ENCODE measurements at regions not wholly inside any gene's neighbourhood (a gene's known extent, or its start where the extent isn't known, plus 50 kb on each side); places are given as distances from the start of the nearest gene placed in this dataset.

DNA sequence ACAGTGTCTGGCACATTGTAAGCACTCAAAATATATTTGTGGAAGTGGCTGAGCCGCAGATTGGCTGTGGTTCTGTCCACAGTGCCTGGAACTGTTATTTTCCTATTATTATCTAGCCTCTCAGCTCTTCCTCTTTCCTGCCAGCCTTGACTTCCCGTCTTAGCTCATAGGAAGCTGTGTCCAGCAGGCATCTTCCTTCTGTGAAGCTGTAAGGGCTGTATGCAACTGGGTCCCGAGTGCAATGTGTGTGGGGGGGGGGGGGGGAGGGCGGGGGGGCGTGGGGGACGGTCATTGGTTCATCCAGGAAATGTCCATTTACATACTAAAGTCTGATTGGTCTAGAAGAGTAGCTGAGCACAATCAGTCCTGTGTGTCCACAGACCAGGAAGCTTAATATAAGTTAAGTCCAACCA lies 210.7 kb downstream of the PDGFRA start:
- TF ChIP-seq CTCF (IDR thresholded peaks at IDR 0.05): no peak
- no peak for TF ChIP-seq POLR2A (IDR thresholded peaks at IDR 0.05)
- Histone ChIP-seq H3K4me1 (no peaks in the 10 kb centered on the region), H3K36me3 (no peaks in the 10 kb centered on the region), H3K4me3 (no peak overlapping the region), H3K27ac (no peak overlapping the region), H3K27me3 (no peaks in the 10 kb centered on the region), H3K9me3 (no peaks in the 10 kb centered on the region)
- intact Hi-C loops (cut with DNase I; ENCODE audit: low total_unique reads): no loop called here
- DNase-seq: peak; percentile 15 to 21

GRCh38 chr4:54440394-54441136 lies 211.5 kb downstream of the PDGFRA start:
- DNase-seq: no peak
- Histone ChIP-seq H3K4me3 (peak overlapping the region in 1 of 2 donors; percentile 2), H3K36me3 (no peaks in the 10 kb centered on the region), H3K9me3 (no peaks in the 10 kb centered on the region), H3K27me3 (no peaks in the 10 kb centered on the region), H3K27ac (peak overlapping the region in 1 of 2 donors; percentile 22), H3K4me1 (no peaks in the 10 kb centered on the region)
- TF ChIP-seq POLR2A (IDR thresholded peaks at IDR 0.05): no peak
- TF ChIP-seq CTCF (IDR thresholded peaks at IDR 0.05): peak; percentile 33 to 54 (median 40)
- intact Hi-C loops (cut with DNase I; ENCODE audit: low total_unique reads): no loop called here

GRCh38 chr4:54445866-54446265 lies 211.9 kb upstream of the KIT start:
- H3K27me3 ChIP-seq: no peaks in the 10 kb centered on the region
- H3K4me1 ChIP-seq: no peaks in the 10 kb centered on the region
- intact Hi-C loops (cut with DNase I; ENCODE audit: low total_unique reads): no loop called here
- no peak overlapping the region for H3K27ac ChIP-seq
- no peak overlapping the region for H3K4me3 ChIP-seq
- no peaks in the 10 kb centered on the region for H3K36me3 ChIP-seq
- TF ChIP-seq POLR2A (IDR thresholded peaks at IDR 0.05) (no peak), CTCF (IDR thresholded peaks at IDR 0.05) (no peak)
- H3K9me3 ChIP-seq: no peaks in the 10 kb centered on the region
- no peak for DNase-seq

GRCh38 chr4:54446581-54446980 lies 211.2 kb upstream of the KIT start:
- Histone ChIP-seq H3K9me3 (no peaks in the 10 kb centered on the region), H3K4me3 (no peak overlapping the region), H3K4me1 (no peaks in the 10 kb centered on the region), H3K36me3 (no peaks in the 10 kb centered on the region), H3K27me3 (no peaks in the 10 kb centered on the region), H3K27ac (no peak overlapping the region)
- DNase-seq: no peak
- TF ChIP-seq POLR2A (IDR thresholded peaks at IDR 0.05): no peak
- TF ChIP-seq CTCF (IDR thresholded peaks at IDR 0.05): no peak
- intact Hi-C loops (cut with DNase I; ENCODE audit: low total_unique reads): no loop called here

- TF ChIP-seq POLR2A (IDR thresholded peaks at IDR 0.05): no peak
- TF ChIP-seq CTCF (IDR thresholded peaks at IDR 0.05): no peak
- Histone ChIP-seq H3K9me3 (no peaks in the 10 kb centered on the region), H3K36me3 (no peaks in the 10 kb centered on the region), H3K27me3 (no peaks in the 10 kb centered on the region), H3K27ac (no peak overlapping the region), H3K4me1 (no peaks in the 10 kb centered on the region), H3K4me3 (no peak overlapping the region)
- intact Hi-C loops (cut with DNase I; ENCODE audit: low total_unique reads): no loop called here
- no peak for DNase-seq
Measured at GRCh38 chr4:54447304-54447703, 210.5 kb upstream of the KIT start.
